SK-N-MC (cell line): ENCODE measurements at regions not wholly inside any gene's neighbourhood (a gene's known extent, or its start where the extent isn't known, plus 50 kb on each side); places are given as distances from the start of the nearest gene placed in this dataset.

Experiments
- EZH2 ChIP-seq: fragments of 200-600 bp; sonication (generic); IDR thresholded peaks from one replicate; pipeline ENCODE4 v1.6.1; 2017; ENCODE audit warnings: antibody characterized with exemption
- FOXP2 ChIP-seq: optimal IDR thresholded peaks from 2 replicates; pipeline ENCODE3; 2011; ENCODE audit warnings: mild to moderate bottlenecking, moderate library complexity; ENCODE audit not compliant: insufficient read depth; ENCODE audit errors: extremely low read length, control extremely low read depth
- POLR2AphosphoS5 ChIP-seq: IDR thresholded peaks from 2 replicates; pipeline ENCODE4 v1.6.1; 2012; ENCODE audit warnings: mild to moderate bottlenecking, low read depth, low read length, borderline replicate concordance

DNA sequence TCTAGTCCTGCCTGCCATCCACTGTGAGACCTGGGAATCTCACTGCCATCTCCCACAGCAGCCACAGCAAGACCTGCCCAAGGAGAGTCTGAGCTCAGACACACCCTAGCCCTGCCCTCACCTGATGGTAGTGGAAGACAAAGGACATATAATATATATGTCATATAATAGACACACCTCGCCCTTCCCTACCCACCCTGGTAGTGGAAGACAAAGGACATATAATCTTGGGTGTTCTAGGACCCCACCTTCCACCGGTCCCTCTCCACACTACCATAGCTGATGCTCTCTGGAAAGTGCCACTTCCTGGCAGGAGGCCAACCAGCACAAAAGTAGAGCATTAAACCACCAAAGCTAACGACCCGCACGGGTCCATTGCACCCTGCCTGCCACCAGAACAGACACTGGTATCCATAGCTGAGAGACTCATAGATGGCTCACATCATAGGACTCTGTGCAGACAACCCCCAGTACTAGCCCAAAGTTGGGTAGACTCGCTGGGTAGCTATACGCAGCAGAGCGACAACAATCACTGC lies 545.6 kb downstream of the CAAP1 start:
- TF ChIP-seq POLR2AphosphoS5 (no peak), EZH2 (no peak), FOXP2 (no peak)
